HEK293T (cell line): ENCODE measurements at regions not wholly inside any gene's neighbourhood (a gene's known extent, or its start where the extent isn't known, plus 50 kb on each side); places are given as distances from the start of the nearest gene placed in this dataset.

ENCODE experiments used
- CTCF ChIA-PET: fragments of 350-600 bp; formaldehyde crosslinking; extraction: SDS; loops from one replicate; lab custom pipeline; 2021; ENCODE audit warnings: antibody characterized with exemption, inconsistent platforms; lab: Yijun Ruan, JAX
- POLR2A ChIA-PET: fragments of 350-600 bp; formaldehyde crosslinking; extraction: SDS; loops from one replicate; lab custom pipeline; 2020; ENCODE audit warnings: antibody characterized with exemption, inconsistent platforms; lab: Yijun Ruan, JAX
- DNase-seq: peaks from one replicate; pipeline ENCODE4 v3.0.0; 2012; ENCODE audit warnings: mixed read lengths; ENCODE audit errors: extremely low spot score
- ARNT ChIP-seq: fragments of 450-650 bp; IDR thresholded peaks from 2 replicates; pipeline ENCODE4 v1.6.1; 2017; ENCODE audit warnings: mild to moderate bottlenecking
- BHLHE40 ChIP-seq: fragments of 450-650 bp; IDR thresholded peaks from 2 replicates; pipeline ENCODE4 v1.6.1; 2016; ENCODE audit warnings: mild to moderate bottlenecking, moderate library complexity, borderline replicate concordance
- CTBP1 ChIP-seq: fragments of 450-650 bp; IDR thresholded peaks from 2 replicates; pipeline ENCODE4 v1.6.1; 2016; ENCODE audit warnings: borderline replicate concordance
- ELF4 ChIP-seq: fragments of 450-650 bp; IDR thresholded peaks from 2 replicates; pipeline ENCODE4 v1.6.1; 2017; ENCODE audit warnings: antibody characterized with exemption
- FOXA1 ChIP-seq: fragments of 450-650 bp; IDR thresholded peaks from 2 replicates; pipeline ENCODE4 v1.6.1; 2016; ENCODE audit warnings: mild to moderate bottlenecking
- FOXK2 ChIP-seq: fragments of 450-650 bp; IDR thresholded peaks from 2 replicates; pipeline ENCODE4 v1.6.1; 2016; ENCODE audit warnings: mild to moderate bottlenecking
- FOXM1 ChIP-seq: fragments of 450-650 bp; IDR thresholded peaks from 2 replicates; pipeline ENCODE4 v1.6.1; 2017; ENCODE audit warnings: mild to moderate bottlenecking, borderline replicate concordance
- HDGF ChIP-seq: fragments of 450-650 bp; IDR thresholded peaks from 2 replicates; pipeline ENCODE4 v1.6.1; 2017; ENCODE audit warnings: antibody characterized with exemption, borderline replicate concordance
- L3MBTL2 ChIP-seq: fragments of 450-650 bp; conservative IDR thresholded peaks from 2 replicates; pipeline ENCODE4 v1.6.1; 2016; ENCODE audit warnings: mild to moderate bottlenecking
- LEF1 ChIP-seq: fragments of 450-650 bp; IDR thresholded peaks from 2 replicates; pipeline ENCODE4 v1.6.1; 2017; ENCODE audit warnings: mild to moderate bottlenecking, borderline replicate concordance
- NFRKB ChIP-seq: fragments of 450-650 bp; IDR thresholded peaks from 2 replicates; pipeline ENCODE4 v1.6.1; 2016; ENCODE audit warnings: mild to moderate bottlenecking, moderate library complexity
- SP1 ChIP-seq: fragments of 450-650 bp; IDR thresholded peaks from 2 replicates; pipeline ENCODE4 v1.6.1; 2017
- SUZ12 ChIP-seq: fragments of 450-650 bp; IDR thresholded peaks from 2 replicates; pipeline ENCODE4 v1.6.1; 2016; ENCODE audit warnings: mild to moderate bottlenecking
- TARDBP ChIP-seq: fragments of 450-650 bp; IDR thresholded peaks from 2 replicates; pipeline ENCODE4 v1.6.1; 2016
- ZNF384 ChIP-seq: fragments of 450-650 bp; IDR thresholded peaks from 2 replicates; pipeline ENCODE4 v1.6.1; 2016
- TF ChIP-seq, protein P1 (sequence below): fragments of 450-650 bp; IDR thresholded peaks from 2 replicates; pipeline ENCODE4 v1.6.1; 2016

DNA sequence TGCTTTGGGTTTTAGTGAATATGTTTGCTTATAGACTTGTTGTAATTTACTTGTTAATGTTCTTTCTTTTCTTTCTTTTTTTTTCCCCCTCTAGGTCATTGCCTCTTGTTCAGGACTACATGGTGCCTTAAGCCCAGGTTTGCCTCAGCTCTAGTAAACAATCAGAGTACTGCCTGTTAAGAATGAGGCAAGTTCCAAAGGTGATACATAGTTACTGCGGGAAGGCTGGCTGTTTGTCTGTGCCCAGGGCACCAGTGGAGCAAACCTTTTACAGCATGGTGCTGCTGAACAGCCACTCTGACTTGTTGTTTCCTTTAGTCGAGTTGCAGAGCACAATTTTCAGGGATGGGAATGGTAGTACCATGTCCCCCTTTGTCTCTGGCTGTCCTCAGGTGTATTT, 517.2 kb downstream of the NYAP2 start:
- ChIA-PET CTCF (interaction anchor here (0.7 kb wide), 1 partner anchor 620 kb away, joined by 3 read pairs; no protein-coding TSS in a partner anchor), POLR2A (no interaction called here)
- no peak for DNase-seq
- no peak for TF ChIP-seq FOXM1
- no peak for TF ChIP-seq FOXK2
- TF ChIP-seq TARDBP: no peak
- TF ChIP-seq L3MBTL2: no peak
- TF ChIP-seq NFRKB: no peak
- TF ChIP-seq BHLHE40: no peak
- TF ChIP-seq FOXA1: no peak
- TF ChIP-seq HDGF: no peak
- no peak for TF ChIP-seq SP1
- no peak for TF ChIP-seq CTBP1

DNA sequence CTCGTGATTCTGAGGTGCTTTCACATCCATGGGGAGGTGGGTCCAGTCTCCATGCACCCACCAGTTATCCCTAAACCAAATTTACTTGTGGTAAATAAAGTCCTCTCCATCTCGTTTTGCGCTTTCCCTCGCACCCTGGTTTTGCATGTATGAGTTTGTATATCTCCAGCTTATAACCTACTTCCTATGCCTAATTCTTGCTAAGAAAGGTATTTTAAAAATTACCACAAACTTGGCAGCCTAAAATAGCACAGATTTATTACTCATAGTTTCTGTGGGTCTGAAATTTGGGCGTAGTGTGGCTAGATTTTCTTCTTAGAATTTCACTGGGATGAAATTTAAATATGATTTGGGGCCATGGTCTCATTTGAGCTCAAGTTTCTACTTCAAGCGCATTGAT, 511.5 kb downstream of the NYAP2 start:
- TF ChIP-seq HDGF (no peak), L3MBTL2 (no peak), ARNT (no peak), TARDBP (no peak), CTBP1 (no peak), LEF1 (no peak), SP1 (no peak), NFRKB (no peak), ZNF384 (no peak), FOXM1 (no peak), SUZ12 (no peak), FOXK2 (no peak), ELF4 (no peak), BHLHE40 (no peak), FOXA1 (no peak)
- TF ChIP-seq, protein P1, sequence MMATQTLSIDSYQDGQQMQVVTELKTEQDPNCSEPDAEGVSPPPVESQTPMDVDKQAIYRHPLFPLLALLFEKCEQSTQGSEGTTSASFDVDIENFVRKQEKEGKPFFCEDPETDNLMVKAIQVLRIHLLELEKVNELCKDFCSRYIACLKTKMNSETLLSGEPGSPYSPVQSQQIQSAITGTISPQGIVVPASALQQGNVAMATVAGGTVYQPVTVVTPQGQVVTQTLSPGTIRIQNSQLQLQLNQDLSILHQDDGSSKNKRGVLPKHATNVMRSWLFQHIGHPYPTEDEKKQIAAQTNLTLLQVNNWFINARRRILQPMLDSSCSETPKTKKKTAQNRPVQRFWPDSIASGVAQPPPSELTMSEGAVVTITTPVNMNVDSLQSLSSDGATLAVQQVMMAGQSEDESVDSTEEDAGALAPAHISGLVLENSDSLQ: no peak
- ChIA-PET CTCF (no interaction called here), POLR2A (no interaction called here)
- no peak for DNase-seq

DNA sequence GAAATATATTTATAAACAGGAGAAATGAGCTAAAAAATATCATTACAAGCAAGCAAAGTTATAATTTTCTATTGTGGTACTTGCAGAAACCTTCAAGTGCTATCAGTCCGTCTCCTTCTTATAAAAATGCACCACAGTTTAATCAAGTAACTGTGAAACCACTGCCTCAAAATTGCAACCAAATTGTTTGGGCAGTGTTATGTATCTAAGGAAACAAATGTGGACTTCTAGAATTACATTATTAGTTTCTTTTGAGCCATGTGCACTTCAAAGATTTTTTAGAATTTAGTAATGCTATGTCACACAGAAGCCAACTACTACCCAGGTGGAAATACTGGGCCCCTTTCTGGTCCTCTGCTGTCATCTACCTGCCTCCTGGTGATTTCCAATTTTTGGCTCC, 495.6 kb downstream of the NYAP2 start:
- ChIA-PET POLR2A (no interaction called here), CTCF (interaction anchor here (0.6 kb wide), 1 partner anchor 907 kb away, joined by 3 read pairs; no protein-coding TSS in a partner anchor)
- TF ChIP-seq NFRKB (no peak), FOXK2 (no peak), ELF4 (no peak), TARDBP (no peak), ZNF384 (no peak), LEF1 (no peak), SUZ12 (no peak), BHLHE40 (no peak), FOXA1 (no peak), CTBP1 (no peak), HDGF (no peak), SP1 (no peak), L3MBTL2 (no peak), FOXM1 (no peak), ARNT (no peak)
- TF ChIP-seq, protein P1: no peak
- DNase-seq: no peak

DNA sequence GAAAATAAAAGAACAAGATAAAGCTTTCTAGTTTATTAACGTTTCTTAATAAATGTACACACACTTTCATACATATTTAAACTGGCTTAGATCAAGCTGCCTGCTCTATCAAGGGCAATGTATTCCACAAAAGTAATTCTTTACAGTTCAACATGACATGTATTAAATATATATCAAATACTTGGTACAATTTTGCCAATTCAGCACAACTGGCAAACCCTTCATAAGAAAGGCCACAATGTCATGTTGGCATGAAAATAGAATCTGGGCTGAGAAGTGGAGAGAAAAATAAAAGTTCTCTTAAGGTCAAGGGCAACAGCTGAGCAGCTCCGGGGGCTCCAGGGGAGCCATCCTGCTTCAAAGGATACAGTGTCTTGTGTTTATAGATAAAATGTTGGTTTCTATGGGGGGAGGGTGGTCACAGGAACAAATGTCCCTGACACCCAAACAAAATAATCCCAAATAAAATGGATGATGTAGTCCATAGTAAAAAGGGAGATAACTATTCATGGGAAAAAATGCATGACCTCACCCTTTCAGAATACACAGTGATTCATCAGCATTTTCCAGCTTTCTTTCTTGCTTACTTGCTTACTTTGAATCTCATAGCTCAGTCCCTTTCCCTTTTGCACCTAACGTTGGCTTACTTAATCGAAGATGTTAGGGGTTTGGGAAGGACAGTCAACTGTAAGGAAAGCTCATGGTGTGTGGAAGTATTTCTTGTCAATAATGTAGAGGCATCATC, 494.9 kb downstream of the NYAP2 start:
- ChIA-PET CTCF (interaction anchor here (0.6 kb wide), 1 partner anchor 908 kb away, joined by 3 read pairs; no protein-coding TSS in a partner anchor), POLR2A (no interaction called here)
- no peak for DNase-seq
- TF ChIP-seq ELF4 (no peak), CTBP1 (no peak), ARNT (no peak), HDGF (no peak), SP1 (no peak)

DNA sequence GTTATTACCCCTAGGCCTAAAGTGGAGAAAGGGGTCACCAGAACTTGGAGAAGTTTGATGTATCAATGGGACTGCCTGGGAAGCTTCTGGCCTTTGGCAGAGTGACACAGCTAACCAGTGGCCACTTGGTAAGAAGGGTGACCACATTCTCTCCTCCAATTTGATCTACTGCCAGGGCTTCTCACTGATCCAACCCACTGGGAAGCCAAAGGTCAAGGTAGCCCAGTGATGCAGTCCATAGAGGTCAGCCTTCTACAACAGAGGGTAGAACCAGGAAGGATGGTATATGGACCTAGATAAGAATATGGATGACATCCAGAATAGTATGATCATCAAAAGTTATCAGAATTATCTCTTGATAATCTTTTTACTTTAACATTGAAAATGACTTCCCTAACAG, 493.6 kb downstream of the NYAP2 start:
- TF ChIP-seq ARNT (no peak), NFRKB (no peak), FOXK2 (no peak), BHLHE40 (no peak), SUZ12 (no peak), FOXA1 (no peak), HDGF (no peak), ELF4 (no peak), ZNF384 (no peak), L3MBTL2 (no peak), LEF1 (no peak), SP1 (no peak), TARDBP (no peak), FOXM1 (no peak), CTBP1 (no peak)
- TF ChIP-seq, protein P1: no peak
- POLR2A ChIA-PET: no interaction called here
- CTCF ChIA-PET: no interaction called here
- DNase-seq: no peak

DNA sequence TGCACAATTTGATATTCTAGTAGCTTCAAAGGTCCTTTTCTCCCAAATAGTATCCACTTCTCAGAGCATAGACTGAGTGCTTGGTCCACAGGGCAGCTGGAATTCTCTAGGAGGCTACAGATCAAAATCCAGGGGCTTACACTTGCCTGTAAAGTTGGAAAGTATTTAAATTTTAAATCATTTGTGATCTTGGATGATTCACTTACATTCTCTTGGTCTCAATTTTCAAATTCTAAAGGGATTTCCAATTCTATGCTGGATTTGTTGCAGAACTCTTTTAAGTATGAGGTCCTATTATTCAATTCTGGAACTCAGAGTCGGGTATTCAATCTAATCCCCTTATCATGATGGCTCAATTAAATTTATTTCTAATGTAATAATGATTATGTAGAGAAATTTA, 492.3 kb downstream of the NYAP2 start:
- POLR2A ChIA-PET: no interaction called here
- CTCF ChIA-PET: no interaction called here
- no peak for DNase-seq
- no peak for TF ChIP-seq NFRKB
- no peak for TF ChIP-seq L3MBTL2
- TF ChIP-seq FOXM1: no peak
- TF ChIP-seq LEF1: no peak
- no peak for TF ChIP-seq SP1
